Kidney glomerular epithelial cell (primary cell): ENCODE measurements at regions not wholly inside any gene's neighbourhood (a gene's known extent, or its start where the extent isn't known, plus 50 kb on each side); places are given as distances from the start of the nearest gene placed in this dataset.

ENCODE experiments used
- DNase-seq: peaks from one replicate; lab custom pipeline; 2025; lab: John Stamatoyannopoulos, UW

- DNase-seq: no peak
Observed at GRCh38 chr6:22668717-22669116, 99.4 kb downstream of the HDGFL1 start.

- DNase-seq: no peak
Observed at GRCh38 chr6:22670605-22671004, 101.2 kb downstream of the HDGFL1 start.

- no peak for DNase-seq
Observed at GRCh38 chr6:22673474-22673873, 104.1 kb downstream of the HDGFL1 start.

GRCh38 chr6:22680950-22681349, 111.6 kb downstream of the HDGFL1 start:
- DNase-seq: no peak

GRCh38 chr6:22681761-22682160, 112.4 kb downstream of the HDGFL1 start:
- no peak for DNase-seq

- DNase-seq: no peak
Observed at GRCh38 chr6:22682979-22683378, 113.6 kb downstream of the HDGFL1 start.

- no peak for DNase-seq
Observed at GRCh38 chr6:22690446-22690845, 121.1 kb downstream of the HDGFL1 start.

GRCh38 chr6:22694092-22694724, 124.8 kb downstream of the HDGFL1 start:
- DNase-seq: no peak

GRCh38 chr6:22696481-22696880, 127.1 kb downstream of the HDGFL1 start:
- DNase-seq: no peak

GRCh38 chr6:22697306-22697705, 127.9 kb downstream of the HDGFL1 start:
- DNase-seq: no peak

- no peak for DNase-seq
Observed at GRCh38 chr6:22699151-22699550, 129.8 kb downstream of the HDGFL1 start.

GRCh38 chr6:22706651-22707050, 137.3 kb downstream of the HDGFL1 start:
- no peak for DNase-seq

- DNase-seq: no peak
Observed at GRCh38 chr6:22708469-22708868, 139.1 kb downstream of the HDGFL1 start.

- DNase-seq: no peak
Observed at GRCh38 chr6:22709803-22710202, 140.4 kb downstream of the HDGFL1 start.

GRCh38 chr6:22716721-22717120, 147.4 kb downstream of the HDGFL1 start:
- DNase-seq: no peak

- DNase-seq: no peak
Observed at GRCh38 chr6:22717915-22718314, 148.5 kb downstream of the HDGFL1 start.

GRCh38 chr6:22722913-22723312, 153.5 kb downstream of the HDGFL1 start:
- no peak for DNase-seq

- no peak for DNase-seq
Observed at GRCh38 chr6:22726966-22727365, 157.6 kb downstream of the HDGFL1 start.

- DNase-seq: no peak
Observed at GRCh38 chr6:22727710-22728109, 158.3 kb downstream of the HDGFL1 start.

GRCh38 chr6:22732176-22732970, 163.0 kb downstream of the HDGFL1 start:
- DNase-seq: no peak

- DNase-seq: no peak
Observed at GRCh38 chr6:22736740-22737139, 167.4 kb downstream of the HDGFL1 start.

GRCh38 chr6:22737331-22737730, 168.0 kb downstream of the HDGFL1 start:
- peak; percentile 56 for DNase-seq

GRCh38 chr6:22738194-22738593, 168.8 kb downstream of the HDGFL1 start:
- no peak for DNase-seq

GRCh38 chr6:22747571-22747970, 178.2 kb downstream of the HDGFL1 start:
- DNase-seq: no peak
